ENCODE measurements at regions not wholly inside any gene's neighbourhood (a gene's known extent, or its start where the extent isn't known, plus 50 kb on each side); places are given as distances from the start of the nearest gene placed in this dataset.

- in situ Hi-C loops (cut with MboI; ENCODE audit: low pct_unique_long_range_greater_than_20kb, low sequenced_read_pairs, unreplicated experiment), result no loop called here
- DNase-seq (ENCODE audit: low spot score), result no peak
- no peak for TF ChIP-seq CTCF (IDR thresholded peaks at IDR 0.05; ENCODE audit: extremely low read depth, insufficient read depth, missing control alignments)
Measured at GRCh38 chr3:148243609-148244008, 454.1 kb upstream of the AGTR1 start.

- TF ChIP-seq CTCF (IDR thresholded peaks at IDR 0.05; ENCODE audit: extremely low read depth, insufficient read depth, missing control alignments), result no peak
- DNase-seq (ENCODE audit: low spot score), result no peak
- in situ Hi-C loops (cut with MboI; ENCODE audit: low pct_unique_long_range_greater_than_20kb, low sequenced_read_pairs, unreplicated experiment), result no loop called here
Measured at GRCh38 chr3:148246291-148246923, 451.3 kb upstream of the AGTR1 start.

- DNase-seq (ENCODE audit: low spot score), result no peak
- TF ChIP-seq CTCF (IDR thresholded peaks at IDR 0.05; ENCODE audit: extremely low read depth, insufficient read depth, missing control alignments), result no peak
- in situ Hi-C loops (cut with MboI; ENCODE audit: low pct_unique_long_range_greater_than_20kb, low sequenced_read_pairs, unreplicated experiment), result no loop called here
Measured at GRCh38 chr3:148253713-148254112, 444.0 kb upstream of the AGTR1 start.

- in situ Hi-C loops (cut with MboI; ENCODE audit: low pct_unique_long_range_greater_than_20kb, low sequenced_read_pairs, unreplicated experiment), result no loop called here
- no peak for DNase-seq (ENCODE audit: low spot score)
- no peak for TF ChIP-seq CTCF (IDR thresholded peaks at IDR 0.05; ENCODE audit: extremely low read depth, insufficient read depth, missing control alignments)
Measured at GRCh38 chr3:148254402-148254801, 443.3 kb upstream of the AGTR1 start.

GRCh38 chr3:148255981-148256969 is 441.4 kb upstream of the AGTR1 start:
- TF ChIP-seq CTCF (IDR thresholded peaks at IDR 0.05; ENCODE audit: extremely low read depth, insufficient read depth, missing control alignments), result no peak
- in situ Hi-C loops (cut with MboI; ENCODE audit: low pct_unique_long_range_greater_than_20kb, low sequenced_read_pairs, unreplicated experiment), result no loop called here
- DNase-seq (ENCODE audit: low spot score), result no peak

GRCh38 chr3:148262980-148263379 is 434.7 kb upstream of the AGTR1 start:
- DNase-seq (ENCODE audit: low spot score), result no peak
- in situ Hi-C loops (cut with MboI; ENCODE audit: low pct_unique_long_range_greater_than_20kb, low sequenced_read_pairs, unreplicated experiment), result no loop called here
- TF ChIP-seq CTCF (IDR thresholded peaks at IDR 0.05; ENCODE audit: extremely low read depth, insufficient read depth, missing control alignments), result no peak

Measured in GM13977 (cell line).